AG10803 (cell line): ENCODE measurements at regions not wholly inside any gene's neighbourhood (a gene's known extent, or its start where the extent isn't known, plus 50 kb on each side); places are given as distances from the start of the nearest gene placed in this dataset.
A peak's percentile ranks its signal among the peaks of the same experiment; 100 is the strongest.
"Not testable (repeated sequence)": the region's sequence is repeated elsewhere in the genome, so short reads cannot be mapped to it uniquely, and the experiment has no call there.

Experiments used
- DNase-seq: peaks from one replicate; pipeline ENCODE4 v3.0.0; 2010; ENCODE audit warnings: low read depth
- H3K4me3 ChIP-seq: 2 replicates; pipeline ENCODE4 v1.5.1; 2011; ENCODE audit warnings: mild to moderate bottlenecking, low read length, control low read depth
- TF ChIP-seq, protein P1 (sequence below): conservative IDR thresholded peaks from 2 replicates; pipeline ENCODE4 v1.5.1; 2011; ENCODE audit warnings: mild to moderate bottlenecking, low read length, control low read depth, inconsistent platforms

DNA sequence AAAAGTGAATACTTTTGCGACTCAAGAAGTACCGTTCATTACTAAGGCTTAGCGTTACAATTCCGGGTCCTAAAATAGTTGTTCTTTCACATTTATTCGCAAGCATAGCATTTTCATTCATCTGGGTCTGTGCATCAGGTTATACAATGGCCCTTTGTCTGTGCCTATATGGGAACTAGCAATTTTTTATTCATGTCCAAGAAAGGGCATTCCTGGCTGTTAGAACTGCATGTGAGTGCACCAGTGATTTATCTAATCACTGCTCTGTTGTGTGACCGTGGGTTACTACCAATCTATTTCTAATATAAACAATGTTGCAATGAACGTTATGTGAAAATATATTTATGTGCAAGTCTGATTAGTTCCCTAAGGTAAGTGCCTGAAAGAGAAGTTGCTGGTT is 63.8 kb downstream of the SPANXA1 start:
- not testable (repeated sequence) for H3K4me3 ChIP-seq, DNase-seq

DNA sequence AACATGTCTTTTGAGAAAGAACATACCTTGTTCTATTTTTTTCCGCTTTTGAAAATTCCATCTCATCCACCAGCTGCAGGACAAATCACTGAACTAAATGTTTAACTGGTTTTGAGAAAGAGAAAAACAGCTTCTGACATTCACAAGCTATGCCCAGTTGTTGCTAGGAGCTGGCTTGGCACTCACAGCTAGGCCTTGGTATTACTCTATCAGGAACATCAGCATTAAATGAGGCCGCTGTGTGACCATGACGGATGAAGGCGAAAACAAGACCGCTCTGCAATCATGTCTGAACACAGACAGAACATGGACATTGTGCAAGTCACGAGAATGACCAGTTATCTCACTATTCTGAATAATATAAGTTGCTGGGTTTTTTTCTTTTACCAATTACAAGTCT is 108.8 kb downstream of the SPANXA1 start:
- H3K4me3 ChIP-seq, DNase-seq: not testable (repeated sequence)

DNA sequence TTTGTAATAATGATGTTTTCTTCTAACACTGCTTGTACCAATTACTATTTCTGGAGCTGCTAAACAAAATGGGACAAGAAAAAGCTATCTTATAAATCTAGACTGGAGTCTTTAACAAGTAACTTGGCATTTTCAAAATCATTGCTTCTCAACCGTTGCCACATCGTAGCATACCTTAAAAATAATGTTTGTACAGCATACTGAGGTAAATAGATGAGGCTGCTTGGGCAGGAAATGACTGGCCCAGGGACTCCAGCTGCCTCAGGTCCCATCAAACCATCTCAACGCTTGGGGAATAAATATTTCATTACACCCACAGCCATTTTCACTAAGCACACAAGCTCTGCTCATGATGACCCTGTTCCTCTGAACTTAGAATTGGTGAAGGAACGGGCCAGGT is 115.1 kb downstream of the SPANXA1 start:
- TF ChIP-seq, protein P1, sequence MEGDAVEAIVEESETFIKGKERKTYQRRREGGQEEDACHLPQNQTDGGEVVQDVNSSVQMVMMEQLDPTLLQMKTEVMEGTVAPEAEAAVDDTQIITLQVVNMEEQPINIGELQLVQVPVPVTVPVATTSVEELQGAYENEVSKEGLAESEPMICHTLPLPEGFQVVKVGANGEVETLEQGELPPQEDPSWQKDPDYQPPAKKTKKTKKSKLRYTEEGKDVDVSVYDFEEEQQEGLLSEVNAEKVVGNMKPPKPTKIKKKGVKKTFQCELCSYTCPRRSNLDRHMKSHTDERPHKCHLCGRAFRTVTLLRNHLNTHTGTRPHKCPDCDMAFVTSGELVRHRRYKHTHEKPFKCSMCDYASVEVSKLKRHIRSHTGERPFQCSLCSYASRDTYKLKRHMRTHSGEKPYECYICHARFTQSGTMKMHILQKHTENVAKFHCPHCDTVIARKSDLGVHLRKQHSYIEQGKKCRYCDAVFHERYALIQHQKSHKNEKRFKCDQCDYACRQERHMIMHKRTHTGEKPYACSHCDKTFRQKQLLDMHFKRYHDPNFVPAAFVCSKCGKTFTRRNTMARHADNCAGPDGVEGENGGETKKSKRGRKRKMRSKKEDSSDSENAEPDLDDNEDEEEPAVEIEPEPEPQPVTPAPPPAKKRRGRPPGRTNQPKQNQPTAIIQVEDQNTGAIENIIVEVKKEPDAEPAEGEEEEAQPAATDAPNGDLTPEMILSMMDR, result no peak
- no peak overlapping the region for H3K4me3 ChIP-seq
- DNase-seq, result no peak

DNA sequence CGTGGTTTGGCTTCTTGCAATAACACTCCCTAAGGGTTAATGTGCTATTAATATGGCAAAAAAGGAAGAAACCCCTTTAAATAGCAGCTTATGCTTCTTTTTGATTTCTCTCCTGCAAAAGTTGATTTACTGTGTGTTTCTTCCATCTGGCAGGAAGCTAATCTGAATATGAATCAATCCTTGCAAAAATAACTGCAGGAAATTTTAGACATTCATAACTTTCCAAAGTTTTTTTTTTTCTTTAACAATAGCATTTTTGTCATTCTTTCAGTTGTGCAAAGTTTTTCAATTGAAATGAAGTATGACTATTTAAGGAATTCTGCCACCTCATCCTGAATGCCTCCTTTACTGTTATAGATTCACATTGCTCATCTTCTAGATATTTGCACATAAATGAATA is 115.6 kb downstream of the SPANXA1 start:
- no peak overlapping the region for H3K4me3 ChIP-seq
- peak; percentile 79 for DNase-seq
- TF ChIP-seq, protein P1, result no peak

DNA sequence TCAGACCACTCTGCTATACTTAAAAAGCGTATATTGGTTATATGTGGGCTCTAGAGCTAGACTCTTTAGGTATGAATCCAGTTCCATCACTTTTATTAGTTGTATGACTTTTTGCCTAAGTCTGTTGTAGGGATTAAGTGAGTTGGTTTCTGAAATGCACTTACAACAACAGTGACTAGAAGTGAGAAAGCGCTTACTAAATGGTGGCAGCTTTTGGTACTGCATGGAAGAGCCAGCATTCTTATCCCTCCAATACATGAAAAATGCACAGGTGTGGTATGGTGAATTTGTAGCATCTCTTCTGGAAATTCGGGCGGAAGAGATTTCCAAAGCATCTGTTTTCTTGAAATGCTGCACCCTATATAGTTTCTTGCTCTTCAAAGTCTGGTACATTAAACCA is 117.1 kb downstream of the SPANXA1 start:
- DNase-seq, result no peak
- TF ChIP-seq, protein P1, result no peak
- H3K4me3 ChIP-seq, result no peak overlapping the region

DNA sequence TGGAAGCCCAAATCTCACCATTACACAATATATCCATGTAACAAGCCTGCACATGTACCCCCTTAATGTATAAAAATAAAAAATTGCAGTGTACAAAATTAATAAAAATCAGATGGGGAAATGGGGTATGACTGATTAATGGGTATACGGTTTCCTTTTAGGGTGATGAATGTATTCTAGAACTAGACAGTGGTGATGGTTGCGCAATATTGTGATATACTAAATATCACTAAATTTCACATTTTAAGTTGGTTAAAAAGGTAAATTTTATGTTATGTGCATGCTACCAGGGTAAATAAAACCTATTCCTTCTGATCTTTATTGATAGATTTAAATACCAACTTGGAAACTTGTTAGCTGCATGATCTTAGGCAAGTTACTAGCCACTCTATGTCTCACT is 129.4 kb downstream of the SPANXA1 start:
- DNase-seq, result no peak
- TF ChIP-seq, protein P1, result no peak
- H3K4me3 ChIP-seq, result no peak overlapping the region

DNA sequence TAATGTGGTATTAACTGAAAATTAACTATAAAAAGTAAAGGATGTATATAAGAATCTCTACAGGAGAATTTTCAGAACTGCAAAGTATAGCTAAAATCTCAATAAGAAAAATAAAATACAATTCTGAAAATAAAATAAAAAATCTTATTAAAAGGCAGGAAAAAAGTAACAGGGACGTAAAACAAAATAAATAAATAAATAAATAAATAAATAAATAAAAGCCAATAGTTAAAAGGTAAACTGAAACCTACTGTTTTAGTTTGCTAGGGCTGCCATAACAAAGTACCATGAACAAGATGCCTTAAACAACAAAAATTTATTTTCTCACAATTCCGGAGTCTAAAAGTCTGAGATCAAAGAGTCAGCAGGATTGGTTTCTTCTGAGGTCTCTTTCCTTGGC is 140.6 kb downstream of the SPANXA1 start:
- H3K4me3 ChIP-seq, result no peak overlapping the region
- no peak for DNase-seq

DNA sequence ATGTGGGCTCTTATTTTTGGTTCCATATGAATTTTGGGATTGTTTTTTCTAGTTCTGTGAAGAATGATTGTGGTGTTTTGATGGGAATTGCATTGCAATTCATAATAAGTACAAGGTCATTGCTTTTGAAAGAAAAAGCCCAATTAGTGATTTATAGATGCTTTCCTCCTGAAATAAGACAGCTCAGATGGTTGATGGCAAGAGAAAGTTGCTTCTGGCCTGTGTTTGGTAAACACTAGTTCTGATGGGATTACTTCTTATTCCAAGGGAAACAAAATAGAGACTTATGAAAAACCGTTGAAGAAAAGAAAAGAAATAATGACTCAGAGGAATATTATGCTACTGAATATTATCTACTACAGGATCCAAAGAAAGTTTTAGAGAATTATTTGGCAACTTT is 144.9 kb downstream of the SPANXA1 start:
- TF ChIP-seq, protein P1, result no peak
- no peak overlapping the region for H3K4me3 ChIP-seq
- DNase-seq, result peak; percentile 15

More for the DNA sequence above, 140.6 kb downstream of the SPANXA1 start:
- TF ChIP-seq, protein P1, result no peak
